AG08396 (cell line): ENCODE measurements at regions not wholly inside any gene's neighbourhood (a gene's known extent, or its start where the extent isn't known, plus 50 kb on each side); places are given as distances from the start of the nearest gene placed in this dataset.

Experiments used
- DNase-seq: peaks from one replicate; pipeline ENCODE4 v3.0.0; 2012; ENCODE audit warnings: low spot score, mixed read lengths

DNA sequence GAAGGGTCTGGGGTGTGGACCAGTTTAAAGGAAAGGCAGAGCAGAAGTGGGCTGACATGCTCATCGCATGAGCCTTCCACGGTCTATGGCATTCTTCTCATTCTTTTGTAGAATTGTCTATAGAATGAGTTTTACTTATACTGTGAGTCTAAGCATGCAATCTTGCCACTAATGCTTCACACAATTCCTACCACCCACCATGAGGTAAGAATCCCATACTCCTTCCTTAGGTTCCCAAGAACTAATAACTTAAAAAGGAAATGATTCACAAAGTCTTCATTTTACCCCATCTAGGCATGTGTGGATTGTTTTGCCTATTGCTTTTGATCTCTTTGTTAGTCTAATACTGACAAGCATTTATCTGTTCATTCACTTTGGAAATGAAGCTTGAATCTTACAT, 195.2 kb downstream of the LY86 start:
- no peak for DNase-seq

DNA sequence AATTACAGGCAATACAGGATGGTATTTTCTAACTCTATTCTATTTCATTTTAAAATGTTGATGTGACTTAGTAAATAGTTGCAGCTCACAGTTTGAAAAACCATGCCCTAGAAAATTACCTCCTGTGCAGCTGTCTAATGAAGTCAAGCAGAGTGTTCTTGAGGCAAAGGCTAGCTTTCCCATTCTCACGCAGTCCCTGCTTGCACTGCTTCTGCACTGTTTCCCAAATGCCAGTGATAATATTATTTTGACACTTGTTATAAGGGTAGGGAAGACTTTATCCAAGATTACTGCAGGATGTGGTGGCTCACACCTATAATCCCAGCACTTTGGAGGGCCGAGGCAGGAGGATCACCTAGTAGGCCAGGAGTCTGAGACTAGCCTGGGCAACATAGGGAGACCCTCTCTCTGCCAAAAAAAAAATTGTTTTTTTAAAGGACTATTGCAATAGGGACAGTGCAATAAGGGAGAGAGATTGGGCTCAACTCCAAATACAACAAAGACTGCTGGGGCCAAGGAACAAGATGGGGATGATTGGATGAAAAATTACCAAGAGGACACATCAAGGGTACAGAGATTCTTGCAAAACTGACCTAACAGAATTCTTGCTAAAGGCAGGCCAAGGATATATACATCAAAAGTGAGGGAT, 196.1 kb downstream of the LY86 start:
- DNase-seq, result no peak

DNA sequence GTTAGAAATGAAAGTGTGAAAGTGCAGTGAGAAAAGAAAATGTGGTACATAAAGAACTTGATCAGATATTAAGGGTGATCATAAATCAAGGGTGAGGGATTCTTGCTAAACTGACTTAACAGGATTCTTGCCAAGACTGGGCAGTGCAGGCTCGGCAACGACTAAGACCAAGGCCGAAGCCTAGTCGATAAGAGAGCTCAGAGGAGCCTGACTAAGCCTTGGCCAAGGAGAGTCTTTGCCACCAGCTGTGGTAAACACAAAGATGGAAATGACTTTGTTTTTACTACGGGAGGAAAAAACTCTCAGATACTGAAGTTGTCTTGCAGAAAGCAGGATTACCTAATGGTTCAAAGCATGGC, 196.6 kb downstream of the LY86 start:
- DNase-seq, result no peak

DNA sequence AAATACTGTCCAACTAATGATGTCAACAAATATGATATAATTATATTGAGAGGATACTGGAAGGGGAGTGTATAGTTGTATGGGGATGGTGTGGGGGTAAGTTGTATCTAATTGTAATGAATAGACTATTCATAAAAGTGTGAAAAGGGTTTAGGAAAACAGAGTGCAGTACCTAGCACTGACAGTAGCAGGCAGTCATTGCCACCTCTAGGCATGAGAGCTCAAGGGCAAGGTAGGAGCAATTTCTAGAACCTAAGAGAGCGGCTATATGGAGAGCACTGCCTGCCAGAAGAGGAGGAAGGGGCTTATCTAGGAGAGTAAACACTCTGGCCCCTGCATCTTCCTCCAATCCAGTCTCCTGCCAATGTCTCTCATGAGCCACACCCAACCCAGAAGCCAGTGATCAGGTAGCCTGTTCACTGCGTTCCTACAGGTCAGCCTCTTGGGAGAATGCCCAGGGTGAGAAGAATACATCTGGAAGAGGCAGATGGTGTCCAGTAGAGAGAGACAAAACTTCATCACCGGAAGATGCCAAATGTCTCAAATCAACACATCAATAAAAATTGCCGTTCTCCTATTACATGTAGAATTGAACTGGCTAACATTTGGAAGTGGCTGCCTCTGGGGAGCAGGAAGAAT, 200.0 kb downstream of the LY86 start:
- DNase-seq, result no peak

DNA sequence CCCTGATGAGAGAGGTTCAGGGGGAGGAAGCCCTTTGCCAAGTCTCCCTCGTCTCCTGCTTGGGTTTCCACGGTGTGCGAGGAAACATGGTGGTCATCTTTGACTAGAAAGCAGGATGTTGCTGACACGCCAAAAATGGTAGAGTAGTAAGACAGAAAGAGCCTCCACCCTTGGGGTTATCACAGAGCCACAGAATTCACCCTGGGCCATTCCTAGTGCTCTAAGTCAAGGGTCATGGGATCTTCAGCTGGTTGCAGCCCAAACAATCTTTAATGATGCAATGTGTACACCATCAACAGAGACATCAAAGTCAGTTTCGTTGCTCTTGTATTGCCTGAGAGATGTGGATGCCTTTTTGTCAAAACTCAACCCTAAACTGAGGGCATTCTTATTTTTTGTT, 201.9 kb downstream of the LY86 start:
- no peak for DNase-seq

DNA sequence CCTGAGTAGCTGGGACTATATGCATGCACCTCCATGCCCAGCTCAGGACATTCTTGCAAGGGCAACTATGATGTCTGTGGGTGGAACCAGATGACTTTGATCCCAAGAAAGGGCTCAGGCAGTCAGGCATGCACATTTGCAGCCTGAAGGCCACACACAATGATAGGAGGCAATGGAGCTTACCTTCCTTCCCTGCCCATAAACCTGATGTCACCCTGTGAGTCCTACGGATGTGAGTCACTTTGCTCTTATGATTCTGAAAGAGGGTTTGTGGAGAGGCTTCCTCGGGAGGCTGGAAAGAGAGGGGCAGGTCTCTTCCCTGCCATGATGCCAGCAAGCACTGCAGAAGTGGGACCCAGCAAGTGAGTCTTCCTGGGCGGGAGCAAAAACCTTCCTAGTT, 202.4 kb downstream of the LY86 start:
- no peak for DNase-seq

DNA sequence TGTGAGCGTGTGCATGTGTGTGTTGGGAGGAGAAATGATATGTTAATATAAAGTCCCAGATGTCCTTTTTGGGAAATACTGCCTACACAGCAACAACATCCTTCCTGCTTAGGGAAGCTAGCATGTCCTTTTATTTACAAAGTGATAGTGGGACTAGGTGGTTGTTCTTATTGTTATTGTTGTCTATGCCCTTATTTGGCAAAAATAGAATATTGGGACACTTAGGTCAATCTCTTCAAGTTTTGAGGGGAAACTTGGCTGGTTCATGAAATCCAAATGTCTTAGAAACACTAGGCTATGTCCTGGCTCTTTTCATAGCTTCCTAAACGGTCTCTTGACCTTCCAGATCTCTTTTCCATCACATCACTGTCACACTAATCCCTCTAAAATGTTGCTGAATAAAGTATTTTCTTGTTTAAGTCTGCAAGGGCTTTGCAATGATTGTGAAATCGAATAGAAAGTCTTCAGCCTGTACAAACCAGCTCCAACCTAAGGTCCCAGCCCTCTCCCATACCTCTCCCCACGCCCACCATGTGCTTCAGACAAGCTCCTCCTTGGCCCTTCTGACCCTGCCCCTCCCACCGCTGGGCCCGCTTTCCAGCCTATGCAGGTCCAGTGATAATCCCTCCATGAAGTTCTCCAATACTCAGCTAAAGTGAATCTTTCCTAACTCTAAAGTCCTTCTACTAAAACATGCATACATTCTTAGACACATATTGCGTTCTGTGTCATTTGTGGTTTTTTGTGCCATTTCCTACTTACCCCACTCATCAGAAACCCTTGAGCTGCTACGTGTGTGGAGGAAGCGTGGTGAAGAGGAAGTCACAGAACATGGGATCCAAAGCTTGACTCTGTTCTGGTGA, 205.1 kb downstream of the LY86 start:
- no peak for DNase-seq

DNA sequence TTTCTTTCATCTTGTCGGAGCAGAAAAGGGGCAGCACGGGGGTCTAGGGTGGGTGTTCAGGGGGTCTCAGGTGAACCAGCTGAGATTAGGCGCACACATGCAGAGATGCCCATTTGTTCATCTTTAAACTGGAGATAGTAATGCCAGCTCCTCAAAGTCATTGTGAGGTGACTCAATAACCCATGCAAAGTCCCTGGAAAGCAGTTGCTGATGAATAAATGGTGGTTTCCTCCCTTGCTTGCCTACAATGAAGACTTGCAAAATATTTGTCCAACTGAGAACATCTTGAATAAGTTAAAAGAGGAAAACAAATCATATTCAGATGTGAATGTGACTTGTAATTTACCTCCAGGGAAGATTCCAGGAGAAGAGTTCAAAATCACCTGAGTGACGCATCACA, 206.9 kb downstream of the LY86 start:
- no peak for DNase-seq

DNA sequence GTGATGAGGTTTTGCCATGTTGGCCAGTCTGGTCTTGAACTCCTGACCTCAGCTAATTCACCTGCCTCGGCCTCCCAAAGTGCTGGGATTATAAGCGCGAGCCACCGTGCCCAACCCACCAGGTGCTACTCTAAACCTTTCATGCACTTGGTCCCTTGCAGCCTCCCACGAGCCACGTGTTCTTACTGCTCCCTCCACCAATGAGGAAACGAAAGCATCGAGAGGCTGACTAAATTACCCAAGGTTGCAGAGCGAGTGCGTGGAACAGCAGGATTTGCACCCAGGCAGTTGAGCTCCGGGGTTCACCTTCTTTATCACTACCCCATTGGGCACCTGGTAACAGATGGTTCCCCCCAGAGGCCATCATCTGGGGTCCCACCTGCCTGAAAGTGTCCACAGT, 208.3 kb downstream of the LY86 start:
- no peak for DNase-seq

DNA sequence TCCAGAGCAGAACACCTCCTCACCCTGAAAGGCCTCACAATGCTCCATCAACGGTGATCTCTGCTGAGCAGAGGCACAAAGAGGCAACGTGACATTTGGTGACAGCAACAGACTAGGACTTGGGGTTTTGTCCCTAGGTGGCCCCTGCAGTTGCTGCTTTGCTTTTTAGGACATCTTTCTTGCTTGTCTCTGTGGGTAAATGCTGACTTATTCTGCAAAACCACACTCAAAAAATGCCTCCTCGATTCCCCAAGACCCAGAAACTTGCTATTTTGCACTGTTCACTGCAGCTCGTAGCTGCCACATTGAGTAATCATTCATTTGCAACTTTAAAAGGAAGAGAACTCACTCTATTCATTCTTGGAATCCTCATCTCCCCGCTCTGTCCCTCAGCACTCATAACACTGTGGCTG, 209.9 kb downstream of the LY86 start:
- DNase-seq, result no peak

DNA sequence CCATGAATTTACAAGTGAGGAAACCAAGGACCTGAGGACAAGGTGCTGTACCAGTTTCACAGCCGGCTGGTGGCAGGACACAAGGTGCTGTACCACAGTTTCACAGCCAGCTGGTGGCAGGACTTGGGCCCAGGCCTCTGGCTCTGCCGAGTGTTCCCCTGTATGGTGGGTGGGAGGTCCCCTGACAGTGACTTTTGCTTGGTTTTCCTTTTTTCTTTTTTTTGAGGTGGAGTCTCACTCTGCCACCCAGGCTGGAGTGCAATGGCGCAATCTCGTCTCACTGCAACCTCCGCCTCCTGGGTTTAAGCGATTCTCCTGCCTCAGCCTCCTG, 212.4 kb downstream of the LY86 start:
- DNase-seq, result no peak

DNA sequence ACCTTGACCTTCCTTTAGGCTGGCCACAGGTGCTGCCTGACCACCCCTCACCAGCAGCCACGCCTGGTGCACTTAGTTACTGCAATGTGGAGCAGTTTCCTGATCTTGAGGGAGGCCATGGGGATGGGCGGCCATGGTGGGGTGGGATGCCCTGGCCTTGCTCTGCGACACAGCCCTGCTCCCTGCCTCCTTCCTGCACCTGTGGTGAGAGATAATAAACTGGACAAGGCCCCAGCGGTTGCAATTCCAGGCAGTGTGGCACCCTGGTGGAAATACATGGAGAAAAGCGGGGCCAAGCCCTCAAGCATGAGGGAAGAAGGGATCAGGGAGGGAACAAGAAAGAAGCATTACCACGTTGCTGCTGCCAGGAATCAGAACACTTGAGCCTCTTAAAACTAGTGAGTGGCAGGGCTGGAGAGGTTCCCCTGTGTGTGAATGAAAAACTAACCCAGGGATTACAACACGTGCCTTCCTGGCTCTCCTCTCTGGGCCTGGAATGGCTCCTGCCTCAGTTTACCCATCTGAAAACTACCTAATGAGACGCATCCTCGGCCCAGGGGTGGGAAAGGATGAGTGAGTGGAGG, 213.2 kb downstream of the LY86 start:
- no peak for DNase-seq

DNA sequence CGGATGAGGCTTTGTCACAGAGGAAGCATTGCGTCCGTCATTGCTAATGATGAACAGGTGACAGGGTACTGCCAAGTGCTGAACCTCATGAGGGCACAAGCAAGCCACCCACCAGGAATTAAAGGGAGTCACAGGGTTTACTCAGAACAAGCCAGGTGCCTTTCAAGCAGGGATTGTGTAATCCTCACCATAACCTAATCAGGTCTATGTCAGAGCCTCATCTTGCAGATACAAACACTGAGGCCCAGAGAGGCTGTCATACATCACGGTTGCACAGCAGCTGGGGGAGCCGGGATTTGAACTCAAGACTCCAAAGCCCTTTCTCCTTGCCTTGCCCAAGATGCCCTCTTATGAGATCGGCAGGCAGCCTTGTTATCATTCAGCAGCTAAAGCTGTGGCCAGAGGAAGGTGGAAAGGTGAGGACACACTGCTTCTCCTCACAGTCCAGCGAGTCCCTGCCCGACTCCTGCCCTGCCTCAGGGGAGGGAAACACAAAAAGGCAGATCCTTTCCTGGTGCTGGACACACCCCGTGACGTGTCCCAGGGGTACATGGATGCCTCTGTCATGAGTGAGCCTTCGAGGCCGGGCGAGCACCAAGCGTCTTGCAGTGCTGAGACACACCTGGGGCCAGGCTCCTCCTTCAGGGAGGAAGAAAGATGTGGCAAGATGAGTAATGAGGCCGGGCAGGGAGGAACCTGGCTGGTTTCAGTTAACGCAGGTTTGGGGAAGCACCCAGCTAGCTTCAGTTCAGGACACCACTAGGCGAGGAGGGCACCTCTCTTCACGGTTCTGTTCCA, 214.9 kb downstream of the LY86 start:
- no peak for DNase-seq

DNA sequence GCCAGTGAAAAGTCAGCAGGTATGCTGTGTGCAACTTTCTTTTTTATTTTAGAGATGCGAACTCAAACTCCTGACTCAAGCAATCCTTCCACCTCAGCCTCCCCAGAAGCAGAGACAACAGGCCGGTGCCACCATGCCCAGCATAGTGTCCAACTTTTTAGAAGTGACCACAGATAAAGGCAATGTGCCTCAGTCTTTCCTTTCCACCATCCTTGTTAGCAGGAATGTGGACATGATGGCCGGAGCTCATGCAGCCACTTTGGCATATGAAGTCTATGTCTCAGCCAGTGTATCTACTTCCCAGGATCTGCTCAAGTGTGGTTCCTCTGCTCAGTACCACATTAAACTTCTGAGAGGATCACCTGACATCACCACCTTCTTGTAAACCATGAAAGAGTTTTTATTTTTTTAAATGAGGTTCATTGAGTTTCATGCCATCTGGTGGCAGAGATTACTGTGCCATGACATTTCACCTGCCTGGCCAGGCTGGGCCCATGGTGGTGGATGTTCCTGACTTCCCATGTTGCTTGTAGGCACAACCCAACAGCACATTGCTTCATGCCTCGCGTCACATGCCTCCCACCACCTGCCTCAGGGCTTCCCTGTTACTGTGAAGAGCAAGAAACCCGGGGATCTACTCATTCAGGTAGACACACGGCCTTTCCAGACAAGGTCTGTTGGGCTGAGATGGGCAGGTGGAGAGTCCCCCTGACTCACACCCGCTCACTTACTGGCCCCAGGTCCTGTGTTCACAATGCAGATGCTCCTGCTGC, 216.5 kb downstream of the LY86 start:
- DNase-seq, result no peak

DNA sequence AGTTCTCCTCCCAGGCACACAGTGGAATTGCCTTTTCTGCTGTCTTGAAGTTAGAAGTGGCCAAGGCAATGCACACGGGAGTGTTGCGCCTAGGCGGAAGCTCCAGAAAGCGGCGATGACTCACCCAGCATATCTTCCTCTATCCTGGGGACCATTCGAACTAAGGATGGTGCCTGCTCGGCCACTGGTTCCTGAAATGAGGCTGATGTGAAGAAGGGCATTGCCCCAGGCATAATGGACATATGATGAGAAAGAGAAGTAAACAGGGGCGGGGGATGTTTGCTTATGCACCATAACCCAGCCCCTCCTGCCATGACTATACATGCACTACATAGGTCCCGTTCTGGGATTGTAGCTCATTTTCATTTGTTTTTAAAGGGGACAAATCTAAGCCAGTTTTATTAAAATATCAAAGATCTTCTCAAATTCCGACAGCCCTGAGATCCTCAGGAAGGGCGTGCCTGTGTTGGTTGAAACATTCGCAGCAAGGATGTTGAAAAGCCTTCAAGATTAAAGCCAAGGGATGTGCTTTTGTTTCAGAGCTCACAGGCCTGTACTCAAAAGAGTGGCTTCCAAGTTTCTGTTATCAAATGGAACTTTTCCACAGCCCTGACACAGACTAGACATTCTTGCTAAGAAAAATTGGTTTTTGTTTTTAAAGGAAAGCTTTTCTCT, 218.5 kb downstream of the LY86 start:
- no peak for DNase-seq

DNA sequence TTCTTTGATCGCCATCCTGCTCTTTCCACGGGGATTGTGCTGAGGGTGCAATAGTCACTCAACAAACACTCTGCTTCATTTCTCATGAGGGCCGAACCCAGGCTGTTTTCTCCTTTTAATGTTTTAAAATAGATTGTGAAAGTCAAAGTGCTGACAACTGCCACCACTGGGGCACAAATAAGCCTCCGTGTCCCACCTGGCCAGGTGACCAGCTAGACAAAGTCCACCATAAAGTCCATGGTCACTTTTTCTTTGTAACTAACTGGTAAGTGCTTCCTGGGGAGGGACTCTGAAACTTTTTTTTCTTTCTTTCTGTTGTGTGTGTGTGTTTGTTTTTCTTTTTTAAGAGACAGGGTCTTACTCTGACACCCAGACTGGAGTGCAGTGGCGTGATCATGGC, 219.8 kb downstream of the LY86 start:
- DNase-seq, result no peak

DNA sequence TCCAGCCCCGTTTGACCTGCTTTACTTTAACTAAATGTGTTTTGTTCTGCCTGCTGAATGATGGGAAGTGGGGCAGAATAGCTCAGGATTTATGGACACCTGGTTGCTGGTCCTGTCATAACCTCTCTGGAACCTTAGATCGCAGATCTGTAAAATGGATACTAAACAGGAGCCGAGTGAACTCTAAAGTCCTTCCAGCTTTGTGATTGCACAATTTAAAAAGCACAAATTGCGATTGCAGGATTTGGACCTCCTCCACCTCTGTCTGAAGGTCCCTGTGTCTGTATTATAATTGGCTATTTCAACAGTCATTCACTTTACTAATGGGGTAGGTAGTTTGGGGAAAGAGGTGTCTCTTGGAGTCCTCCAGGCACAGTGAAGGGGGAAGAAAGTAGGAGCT, 220.4 kb downstream of the LY86 start:
- DNase-seq, result no peak

DNA sequence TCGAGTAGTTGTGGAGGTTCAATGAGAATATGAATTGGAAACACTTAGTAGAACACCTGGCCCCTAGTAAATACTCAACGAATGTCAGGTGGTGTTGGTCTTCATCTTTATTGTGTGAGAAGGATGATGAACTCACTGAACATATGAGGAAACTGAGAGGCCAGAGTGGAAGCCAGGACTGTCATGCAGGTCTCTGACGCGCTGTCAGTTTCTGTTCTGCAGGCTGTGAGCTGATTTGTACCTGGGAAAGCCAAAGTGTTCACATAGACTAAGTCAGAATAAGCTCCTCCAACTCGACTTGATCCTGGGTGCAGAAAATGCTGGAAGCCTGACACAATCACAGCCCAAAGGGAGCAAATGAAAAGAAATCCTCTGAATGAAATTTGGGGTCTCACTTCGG, 222.2 kb downstream of the LY86 start:
- no peak for DNase-seq

DNA sequence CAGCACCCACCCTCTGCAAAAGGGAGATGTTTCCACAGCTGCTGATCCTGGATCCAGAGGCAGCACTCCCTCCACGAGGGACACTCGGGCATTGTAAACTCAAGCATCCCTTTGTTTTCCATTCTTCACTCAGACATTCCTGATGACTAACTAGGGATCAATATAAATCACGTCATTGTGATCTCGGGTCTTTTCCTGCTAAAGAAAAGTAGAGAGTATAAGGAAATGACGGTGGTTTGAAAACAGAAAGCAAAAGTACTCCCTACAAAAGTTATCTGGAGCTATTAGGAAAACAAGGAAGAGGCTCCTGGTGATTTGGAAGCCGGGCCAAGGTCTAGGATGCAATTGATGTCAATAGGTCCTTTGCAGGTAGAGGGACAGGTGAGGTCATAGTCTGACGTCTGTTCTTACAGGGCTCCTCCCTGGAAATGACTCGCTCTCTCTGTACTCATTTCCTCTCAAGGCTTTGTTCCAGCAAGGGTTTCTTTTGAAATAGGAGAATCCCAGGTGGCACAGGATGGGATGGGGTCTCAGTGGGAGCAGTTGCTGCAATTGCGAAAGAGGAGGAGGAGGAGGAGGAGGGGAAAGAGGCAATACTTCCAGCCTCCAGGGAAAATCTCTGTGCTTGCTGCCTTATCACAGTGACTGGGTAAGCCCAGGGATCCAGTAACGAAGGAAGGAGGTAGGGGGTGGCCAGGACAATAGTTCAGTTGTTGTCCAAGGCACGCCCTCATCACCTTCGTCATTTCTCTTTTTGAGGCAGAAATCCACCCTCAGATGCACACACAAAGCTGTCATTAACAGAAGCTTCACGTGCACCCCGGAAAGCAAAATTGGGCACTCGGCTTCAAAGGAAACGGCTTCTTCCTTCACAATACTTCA, 222.8 kb downstream of the LY86 start:
- peak; percentile 39 for DNase-seq

DNA sequence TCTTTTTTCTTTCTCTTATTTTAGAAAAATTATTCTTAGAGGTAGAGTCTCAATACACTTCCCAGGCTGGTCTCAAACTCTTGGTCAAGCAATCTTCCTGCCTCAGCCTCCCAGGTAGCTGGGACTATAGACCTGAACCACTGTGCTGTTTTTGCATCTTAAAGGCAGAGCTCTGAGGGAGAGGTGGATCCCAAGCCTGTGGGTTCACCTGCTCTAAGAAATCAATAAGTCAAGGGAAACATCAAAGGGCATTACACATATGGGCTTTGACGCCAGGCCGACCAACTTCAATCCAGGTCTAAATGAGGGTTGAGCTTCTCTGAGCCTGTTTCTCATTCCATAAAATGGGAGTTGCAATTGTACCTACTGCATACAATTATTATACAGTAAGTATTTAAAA, 223.9 kb downstream of the LY86 start:
- no peak for DNase-seq
